ENCODE measurements at regions not wholly inside any gene's neighbourhood (a gene's known extent, or its start where the extent isn't known, plus 50 kb on each side); places are given as distances from the start of the nearest gene placed in this dataset.

- no peak overlapping the region for H3K4me3 ChIP-seq (ENCODE audit: low read depth, low read length)
- TF ChIP-seq CTCF (IDR thresholded peaks at IDR 0.05; ENCODE audit: low read depth, low read length, missing control alignments) = no peak
- no peak for DNase-seq (ENCODE audit: low read depth)
Measured at GRCh38 chr16:54501797-54502196, 215.2 kb upstream of the IRX3 start.

- no peak overlapping the region for H3K4me3 ChIP-seq (ENCODE audit: low read depth, low read length)
- no peak for DNase-seq (ENCODE audit: low read depth)
- TF ChIP-seq CTCF (IDR thresholded peaks at IDR 0.05; ENCODE audit: low read depth, low read length, missing control alignments) = no peak
Measured at GRCh38 chr16:54493594-54493993, 207.0 kb upstream of the IRX3 start.

GRCh38 chr16:54493061-54493460 lies 206.5 kb upstream of the IRX3 start:
- DNase-seq (ENCODE audit: low read depth) = no peak
- H3K4me3 ChIP-seq (ENCODE audit: low read depth, low read length) = no peak overlapping the region
- TF ChIP-seq CTCF (IDR thresholded peaks at IDR 0.05; ENCODE audit: low read depth, low read length, missing control alignments) = no peak

- TF ChIP-seq CTCF (IDR thresholded peaks at IDR 0.05; ENCODE audit: low read depth, low read length, missing control alignments) = no peak
- no peak for DNase-seq (ENCODE audit: low read depth)
- no peak overlapping the region for H3K4me3 ChIP-seq (ENCODE audit: low read depth, low read length)
Measured at GRCh38 chr16:54490112-54490488, 203.5 kb upstream of the IRX3 start.

GRCh38 chr16:54489225-54490111 lies 202.9 kb upstream of the IRX3 start:
- no peak for TF ChIP-seq CTCF (IDR thresholded peaks at IDR 0.05; ENCODE audit: low read depth, low read length, missing control alignments)
- H3K4me3 ChIP-seq (ENCODE audit: low read depth, low read length) = no peak overlapping the region
- DNase-seq (ENCODE audit: low read depth) = no peak

- H3K4me3 ChIP-seq (ENCODE audit: low read depth, low read length) = no peak overlapping the region
- no peak for TF ChIP-seq CTCF (IDR thresholded peaks at IDR 0.05; ENCODE audit: low read depth, low read length, missing control alignments)
- DNase-seq (ENCODE audit: low read depth) = no peak
Measured at GRCh38 chr16:54488729-54489128, 202.1 kb upstream of the IRX3 start.

GRCh38 chr16:54487933-54488332 lies 201.3 kb upstream of the IRX3 start:
- no peak overlapping the region for H3K4me3 ChIP-seq (ENCODE audit: low read depth, low read length)
- no peak for DNase-seq (ENCODE audit: low read depth)
- TF ChIP-seq CTCF (IDR thresholded peaks at IDR 0.05; ENCODE audit: low read depth, low read length, missing control alignments) = no peak

Data from GM12864 (cell line).